HepG2 (cell line): ENCODE measurements at regions not wholly inside any gene's neighbourhood (a gene's known extent, or its start where the extent isn't known, plus 50 kb on each side); places are given as distances from the start of the nearest gene placed in this dataset.

Experiments used
- ATAC-seq: fragments of 200-7000 bp; cut with Tn5 transposase; 3 replicates; pipeline ENCODE4 v1.9.1; 2020; ENCODE audit warnings: mild to moderate bottlenecking, moderate library complexity
- BruUV-seq: library from RNA; stranded (reverse); fragments of 400-500 nt; replicated peaks from 2 replicates; lab custom pipeline; 2021; lab: Mats Ljungman, UMichigan
- CTCF ChIA-PET: fragments of 300-600 bp; formaldehyde crosslinking; extraction: SDS; loops from one replicate; lab custom pipeline; 2021; ENCODE audit warnings: low total read pairs, inconsistent platforms, low intra/inter-chr PET ratio; lab: Yijun Ruan, JAX
- POLR2A ChIA-PET: fragments of 350-600 bp; sonication (Branson Sonifier 250); formaldehyde crosslinking; loops from one replicate; lab custom pipeline; 2020; ENCODE audit warnings: antibody characterized with exemption, inconsistent platforms; lab: Yijun Ruan, JAX
- DNase-seq: peaks from one replicate; pipeline ENCODE4 v3.0.0-alpha.2; 2015; ENCODE audit warnings: low spot score
- FAIRE-seq: peaks from 3 replicates; lab custom pipeline; 2011; peaks lifted over from hg19 to GRCh38; lab: Jason Lieb, UNC
- H2AFZ ChIP-seq: one replicate; pipeline ENCODE4 v1.6.1; 2011; ENCODE audit warnings: low read length, inconsistent platforms
- H3K27ac ChIP-seq: fragments of 300-600 bp; 3 replicates; pipeline ENCODE4 v1.8.0; 2011; ENCODE audit warnings: mixed run types, mild to moderate bottlenecking, mixed read lengths, low read length, inconsistent platforms; ENCODE audit not compliant: insufficient read depth; ENCODE audit errors: extremely low read length
- H3K27me3 ChIP-seq, 2 experiments: fragments of 200-600 bp in 1 of 2; 2 replicates in 1 of 2; 3 replicates in 1 of 2; pipeline versions ENCODE4 v1.6.0 to v1.8.0; 2011; ENCODE audit warnings: low read length in 2 of 2, mild to moderate bottlenecking in 2 of 2, moderate library complexity in 2 of 2, inconsistent platforms in 1 of 2; ENCODE audit not compliant: insufficient read depth in 2 of 2, control insufficient read depth in 1 of 2
- H3K36me3 ChIP-seq, 2 experiments: fragments of 200-600 bp in 1 of 2; replicated peaks in 1 of 2; 2 replicates in 1 of 2; 3 replicates in 1 of 2; pipeline versions ENCODE4 v1.5.1 to v1.8.0; 2011; ENCODE audit warnings: low read length in 2 of 2, inconsistent platforms in 1 of 2; ENCODE audit not compliant: insufficient read depth in 2 of 2, control insufficient read depth in 1 of 2
- H3K4me1 ChIP-seq: 2 replicates; pipeline ENCODE4 v1.5.1; 2012; ENCODE audit warnings: low read length, inconsistent platforms; ENCODE audit not compliant: insufficient read depth
- H3K4me2 ChIP-seq: 2 replicates; pipeline ENCODE4 v1.6.0; 2011; ENCODE audit warnings: low read depth, low read length, inconsistent platforms
- H3K4me3 ChIP-seq, 3 experiments: fragments of 200-600 bp in 1 of 3; sonication (generic), shearing (Covaris generic) in 1 of 3; replicated peaks in 1 of 3; 2 replicates each; pipeline ENCODE4 v1.5.1; 2011 to 2016; ENCODE audit warnings: low read length in 3 of 3, inconsistent platforms in 2 of 3, low read depth in 2 of 3, mild to moderate bottlenecking in 2 of 3, control low read depth in 1 of 3, mixed read lengths in 1 of 3; ENCODE audit not compliant: insufficient read depth in 1 of 3
- H3K79me2 ChIP-seq: one replicate; pipeline ENCODE4 v1.6.1; 2011; ENCODE audit warnings: low read length, inconsistent platforms; ENCODE audit not compliant: insufficient read depth
- H3K9ac ChIP-seq: 2 replicates; pipeline ENCODE4 v1.6.0; 2011; ENCODE audit warnings: mild to moderate bottlenecking, low read depth, low read length, inconsistent platforms; ENCODE audit not compliant: insufficient read depth
- H3K9me3 ChIP-seq: 2 replicates; pipeline ENCODE4 v1.5.1; 2012; ENCODE audit warnings: mild to moderate bottlenecking, low read length
- H4K20me1 ChIP-seq: 2 replicates; pipeline ENCODE4 v1.6.0; 2011; ENCODE audit warnings: inconsistent platforms, mild to moderate bottlenecking, low read length, moderate library complexity; ENCODE audit not compliant: insufficient read depth
- HINFP ChIP-seq: sonication (generic); formaldehyde crosslinking; IDR thresholded peaks from 2 replicates; pipeline ENCODE4 v1.4.0; 2020; ENCODE audit warnings: low read depth, mild to moderate bottlenecking, missing genetic modification reagents
- PCBP2 ChIP-seq: fragments of 200-400 bp; formaldehyde crosslinking; optimal IDR thresholded peaks from 2 replicates; pipeline ENCODE3; 2018; ENCODE audit warnings: low read length, low read depth; ENCODE audit not compliant: poor library complexity, severe bottlenecking
- ZNF101 ChIP-seq: sonication (generic); formaldehyde crosslinking; IDR thresholded peaks from 2 replicates; pipeline ENCODE4 v1.4.0; 2020; ENCODE audit warnings: mild to moderate bottlenecking, low read depth, missing genetic modification reagents, borderline replicate concordance
- ZNF850 ChIP-seq: sonication (generic); formaldehyde crosslinking; conservative IDR thresholded peaks from 2 replicates; pipeline ENCODE4 v1.9.0; 2021; ENCODE audit warnings: mild to moderate bottlenecking, missing genetic modification reagents
- WGBS: methylation state at CpG from one replicate; pipeline ENCODE4 v1.1.6; 2017; ENCODE audit warnings: low lambda C conversion rate; 5-methylcytosine and 5-hydroxymethylcytosine counted together
- in situ Hi-C: cut with HindIII; loops from 2 replicates; pipeline ENCODE4 v1.10.0; 2017; ENCODE audit warnings: low pct_unique_long_range_greater_than_20kb; ENCODE audit not compliant: extremely low pct_ligation_motif_present
- intact Hi-C: fragments of 100-400 bp; cut with micrococcal nuclease; formaldehyde crosslinking; loops from one replicate; pipeline ENCODE4 v1.10.0; 2022; ENCODE audit not compliant: unreplicated experiment

- Histone ChIP-seq H3K27ac (no peak overlapping the region), H3K4me1 (peaks cover 8% of the 10 kb centered on the region; the same call in 1 of the 2 replicates), H3K9ac (no peak overlapping the region), H3K27me3 (no peaks in the 10 kb centered on the region), H2AFZ (no peak overlapping the region), H3K36me3 (no peaks in the 10 kb centered on the region), H3K9me3 (peaks cover 7% of the 10 kb centered on the region), H3K79me2 (no peaks in the 10 kb centered on the region), H3K4me3 (no peak overlapping the region), H3K4me2 (no peak overlapping the region), H4K20me1 (no peaks in the 10 kb centered on the region)
- ATAC-seq, result no peak
- no peak for DNase-seq
- no peak for TF ChIP-seq HINFP
- no TSS peak for BruUV-seq
- 57% methylated on average over 7 of the region's 7 CpGs for WGBS
- FAIRE-seq, result no peak
- intact Hi-C loops, result no loop called here
- CTCF ChIA-PET, result no interaction called here
- POLR2A ChIA-PET, result no interaction called here
- in situ Hi-C loops, result no loop called here
Observed at GRCh38 chr7:67571026-67571545, 574.5 kb downstream of the TYW1 start.

GRCh38 chr7:67573639-67574038 lies 577.0 kb downstream of the TYW1 start:
- no peak for DNase-seq
- in situ Hi-C loops, result no loop called here
- CTCF ChIA-PET, result no interaction called here
- no TSS peak for BruUV-seq
- WGBS, result 4% methylated on average over 4 of the region's 4 CpGs
- TF ChIP-seq PCBP2 (no peak), ZNF101 (CRISPR knock-in tag) (no peak), ZNF850 (CRISPR knock-in tag) (0 out of 2 replicates have a peak, but pooled peaks have one; percentile 64)
- TF ChIP-seq, all 625 proteins: peak for 1
- Histone ChIP-seq H2AFZ (no peak overlapping the region), H4K20me1 (no peaks in the 10 kb centered on the region), H3K36me3 (no peaks in the 10 kb centered on the region), H3K27ac (no peak overlapping the region), H3K4me3 (no peak overlapping the region), H3K9ac (no peak overlapping the region), H3K9me3 (peaks cover 7% of the 10 kb centered on the region), H3K79me2 (no peaks in the 10 kb centered on the region), H3K4me1 (peaks cover 8% of the 10 kb centered on the region; the same call in 1 of the 2 replicates), H3K27me3 (no peaks in the 10 kb centered on the region), H3K4me2 (no peak overlapping the region)
- no peak for FAIRE-seq
- no peak for ATAC-seq
- intact Hi-C loops, result no loop called here
- POLR2A ChIA-PET, result no interaction called here
